HG03060 (cell line): ENCODE measurements at regions not wholly inside any gene's neighbourhood (a gene's known extent, or its start where the extent isn't known, plus 50 kb on each side); places are given as distances from the start of the nearest gene placed in this dataset.
"Not testable (repeated sequence)": the region's sequence is repeated elsewhere in the genome, so short reads cannot be mapped to it uniquely, and the experiment has no call there.

Experiments
- ATAC-seq: cut with Tn5 transposase; IDR thresholded peaks from one replicate; pipeline ENCODE4 v1.9.1; 2021; ENCODE audit warnings: low read depth, moderate number of reproducible peaks; ENCODE audit not compliant: unreplicated experiment

DNA sequence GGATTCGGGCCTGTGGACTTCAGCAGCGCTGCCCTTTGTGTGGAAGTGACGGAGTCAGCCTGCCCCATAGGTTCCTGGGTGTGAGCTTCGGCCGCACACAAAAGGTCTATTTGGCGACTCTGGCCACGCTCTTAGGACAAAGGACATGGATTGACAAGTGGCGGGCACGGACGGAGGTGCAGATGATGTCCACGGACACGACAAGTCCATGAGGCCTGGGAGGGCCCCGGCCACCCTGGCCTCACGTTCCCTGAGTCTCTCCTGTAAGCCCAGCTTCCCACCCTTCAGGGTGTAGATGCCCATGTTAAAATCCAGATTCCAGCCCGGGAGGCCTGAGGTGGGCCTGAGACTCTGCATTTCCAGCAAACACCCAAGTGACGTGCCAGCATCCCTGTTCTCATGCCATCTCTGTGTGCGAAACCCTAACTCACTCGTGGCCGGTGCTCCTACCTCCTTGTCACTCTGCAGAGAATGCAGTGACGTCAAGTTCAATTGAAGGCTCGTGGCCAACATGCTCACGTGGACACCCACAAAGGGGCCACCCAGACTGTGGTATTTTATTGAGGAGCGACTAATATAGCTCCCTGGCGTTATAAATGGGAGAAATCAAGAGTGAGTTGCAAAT is 111.7 kb downstream of the RTP5 start:
- no peak for ATAC-seq

DNA sequence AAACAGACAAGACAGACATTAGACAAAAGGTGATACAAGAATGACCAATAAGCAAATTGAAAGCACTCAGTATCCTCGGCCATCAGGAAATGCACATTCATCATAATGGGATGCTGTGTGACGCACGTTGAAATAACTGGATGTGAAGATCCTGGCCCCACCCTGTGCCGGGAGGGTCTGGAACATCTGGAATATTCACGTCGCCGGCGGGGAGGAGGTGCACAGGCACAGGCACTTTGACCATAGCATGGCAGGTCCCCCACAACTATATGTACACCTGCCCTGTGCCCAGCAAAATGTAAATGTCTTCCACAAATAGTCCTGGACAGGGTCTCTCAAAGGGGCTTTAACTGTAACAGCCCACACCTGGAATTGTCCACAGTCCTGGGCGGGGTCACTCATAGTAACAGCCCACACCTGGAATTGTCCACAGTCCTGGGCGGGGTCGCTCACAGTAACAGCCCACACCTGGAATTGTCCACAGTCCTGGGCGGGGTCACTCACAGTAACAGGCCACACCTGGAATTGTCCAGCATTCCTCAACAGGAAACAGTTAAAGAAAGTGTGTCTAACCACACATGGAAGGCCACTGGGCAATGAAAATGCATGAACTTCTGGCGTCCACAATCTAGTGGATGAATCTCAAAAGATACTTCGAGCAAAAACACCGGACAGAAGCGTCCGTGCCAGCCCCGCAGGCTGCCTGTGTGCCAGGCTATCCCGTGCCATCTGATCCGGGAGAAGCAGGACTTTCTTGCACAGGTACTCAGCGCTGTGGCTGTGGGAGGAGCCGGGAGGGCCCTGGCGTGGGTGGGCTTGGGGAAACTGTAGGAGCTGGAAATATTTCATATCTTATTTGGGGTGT is 113.4 kb downstream of the RTP5 start:
- no peak for ATAC-seq

DNA sequence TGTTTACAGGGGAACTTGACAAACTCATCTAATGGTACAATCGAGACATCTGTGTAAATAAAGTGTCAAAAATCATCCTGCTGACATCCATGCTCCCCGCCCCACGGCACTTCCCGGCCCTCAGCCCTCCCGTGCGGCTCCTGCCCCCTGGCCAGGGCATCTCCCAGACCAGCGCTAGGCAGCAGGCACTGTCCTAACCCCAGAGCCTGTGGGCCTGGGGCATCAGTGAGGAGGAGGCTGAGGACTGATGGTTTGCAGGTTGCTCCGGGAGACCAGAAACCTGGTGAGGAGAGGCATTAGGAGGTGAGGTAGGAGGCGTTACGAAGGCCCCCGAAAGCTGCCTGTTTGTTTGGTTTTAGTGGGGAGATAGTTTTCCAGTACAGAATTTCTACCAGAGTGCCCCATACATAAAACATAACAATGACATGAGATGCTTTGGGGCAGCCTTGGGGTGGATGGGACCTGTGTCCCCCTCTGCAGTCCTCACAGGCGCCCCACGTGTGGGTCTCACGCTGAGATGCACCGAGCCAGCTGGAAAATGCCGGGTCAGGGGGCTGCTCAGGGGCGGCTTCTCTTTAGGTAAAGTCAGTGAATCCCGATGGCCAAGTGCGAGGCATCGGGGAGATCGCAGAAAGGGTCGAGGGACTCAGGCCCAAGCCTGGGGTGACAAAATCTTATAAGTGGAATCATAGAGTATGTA is 114.2 kb downstream of the RTP5 start:
- ATAC-seq, result no peak

DNA sequence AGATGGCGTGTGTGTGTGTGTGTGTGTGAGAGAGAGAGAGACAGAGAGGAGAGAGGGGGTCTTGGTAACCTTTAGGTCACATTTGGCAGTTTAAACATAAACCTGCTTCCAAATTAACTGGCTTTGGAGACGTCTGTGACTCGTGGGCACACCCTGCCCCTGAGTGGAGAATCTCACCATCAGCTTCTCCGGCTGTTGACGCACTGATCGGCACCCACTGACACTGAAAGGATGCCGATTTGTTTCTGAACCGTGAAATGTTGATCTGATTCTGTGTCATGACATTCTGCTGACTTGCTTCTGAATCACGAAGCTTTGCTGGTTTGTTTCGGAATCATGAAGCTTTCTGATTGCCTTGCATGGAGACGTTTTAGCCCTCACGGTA is 114.7 kb downstream of the RTP5 start:
- no peak for ATAC-seq

DNA sequence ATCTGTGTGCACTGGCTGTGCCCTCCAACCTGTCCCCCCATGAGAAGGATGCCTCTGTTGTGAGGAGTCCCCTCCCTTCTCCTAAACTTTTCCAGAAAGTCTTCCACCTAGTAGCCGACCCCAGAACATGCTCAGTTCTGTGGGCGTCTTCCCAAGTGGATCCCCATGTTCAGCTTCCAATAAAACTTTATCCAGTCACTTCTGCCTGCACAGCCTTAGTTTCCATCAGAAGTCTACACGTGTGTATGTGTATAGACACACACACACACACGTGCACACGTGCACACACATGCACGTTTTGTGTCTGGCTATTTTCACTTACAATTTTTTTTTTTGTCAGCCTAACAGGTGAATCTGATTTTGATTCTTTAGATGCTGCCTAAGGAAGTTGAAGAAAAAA is 115.1 kb downstream of the RTP5 start:
- no peak for ATAC-seq

DNA sequence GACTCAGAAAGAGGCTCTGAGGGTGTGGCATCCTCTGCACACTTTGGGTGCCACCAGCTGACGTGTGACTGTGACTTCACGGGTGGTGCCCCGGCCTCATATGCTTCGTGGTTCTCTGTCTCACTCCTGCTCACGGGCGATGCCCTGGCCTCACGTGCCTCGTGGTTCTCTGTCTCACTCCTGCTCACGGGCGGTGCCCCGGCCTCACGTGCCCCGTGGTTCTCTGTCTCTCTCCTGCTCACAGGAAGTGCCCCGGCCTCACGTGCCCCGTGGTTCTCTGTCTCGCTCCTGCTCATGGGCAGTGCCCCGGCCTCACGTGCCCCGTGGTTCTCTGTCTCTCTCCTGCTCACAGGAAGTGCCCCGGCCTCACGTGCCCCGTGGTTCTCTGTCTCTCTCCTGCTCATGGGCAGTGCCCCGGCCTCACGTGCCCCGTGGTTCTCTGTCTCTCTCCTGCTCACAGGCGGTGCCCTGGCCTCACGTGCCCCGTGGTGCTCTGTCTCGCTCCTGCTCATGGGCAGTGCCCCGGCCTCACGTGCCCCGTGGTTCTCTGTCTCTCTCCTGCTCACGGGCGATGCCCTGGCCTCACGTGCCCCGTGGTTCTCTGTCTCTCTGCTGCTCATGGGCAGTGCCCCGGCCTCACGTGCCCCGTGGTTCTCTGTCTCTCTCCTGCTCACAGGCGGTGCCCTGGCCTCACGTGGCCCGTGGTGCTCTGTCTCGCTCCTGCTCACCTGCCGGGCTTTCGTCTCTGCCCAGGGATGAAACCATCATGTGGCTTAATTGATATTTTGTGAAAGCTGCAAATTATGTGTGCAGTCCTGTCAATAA is 115.8 kb downstream of the RTP5 start:
- ATAC-seq, result not testable (repeated sequence)

DNA sequence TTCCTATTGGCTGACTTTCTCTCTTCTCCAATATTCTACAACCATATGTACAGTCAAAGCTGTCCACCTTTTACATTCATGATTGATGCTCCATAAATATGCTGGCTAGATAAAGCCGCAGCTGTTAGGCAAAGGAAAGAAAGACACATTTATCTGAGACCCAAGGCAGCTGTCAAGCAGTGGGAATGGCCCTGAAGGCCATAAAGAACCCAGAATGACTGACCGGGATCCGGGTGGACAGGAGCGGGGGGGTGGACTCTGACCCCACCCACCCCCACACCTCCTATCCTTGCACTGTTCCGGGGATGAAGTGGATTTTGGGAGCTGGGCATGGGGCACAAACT is 116.4 kb downstream of the RTP5 start:
- no peak for ATAC-seq

DNA sequence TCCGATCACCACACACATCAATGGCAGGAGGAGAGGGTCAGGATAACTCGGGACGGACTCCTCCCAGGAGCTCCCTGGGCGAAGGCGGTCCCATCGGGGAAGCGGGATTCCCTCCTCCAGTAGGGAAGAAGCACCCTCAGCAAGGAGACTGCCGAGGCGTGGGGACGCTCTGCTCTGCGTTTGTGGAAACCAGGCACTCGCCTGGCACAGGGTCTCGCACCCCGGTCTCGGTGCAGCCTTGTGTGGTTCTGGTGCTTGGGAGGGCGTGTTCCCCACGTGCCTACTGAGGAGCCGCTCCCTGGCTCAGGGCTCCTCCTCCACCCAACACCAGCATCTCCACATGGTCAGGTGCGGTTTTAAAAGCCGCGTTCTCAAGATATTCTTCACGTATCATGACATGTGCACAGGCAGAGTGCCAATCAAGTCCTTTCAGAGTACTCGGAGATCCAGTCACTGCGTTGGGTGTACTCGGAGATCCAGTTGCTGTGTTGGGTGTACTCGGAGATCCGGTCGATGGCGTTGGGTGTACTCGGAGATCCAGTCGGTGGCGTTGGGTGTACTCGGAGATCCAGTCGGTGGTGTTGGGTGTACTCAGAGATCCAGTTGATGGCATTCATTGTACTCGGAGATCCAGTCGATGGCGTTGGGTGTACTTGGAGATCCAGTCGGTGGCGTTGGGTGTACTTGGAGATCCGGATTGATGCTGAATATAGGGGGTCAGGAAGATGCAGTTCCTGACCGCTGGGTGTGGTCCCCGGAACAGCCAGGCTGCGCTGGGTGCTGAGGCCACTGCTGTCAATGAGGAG is 117.5 kb downstream of the RTP5 start:
- ATAC-seq, result no peak

DNA sequence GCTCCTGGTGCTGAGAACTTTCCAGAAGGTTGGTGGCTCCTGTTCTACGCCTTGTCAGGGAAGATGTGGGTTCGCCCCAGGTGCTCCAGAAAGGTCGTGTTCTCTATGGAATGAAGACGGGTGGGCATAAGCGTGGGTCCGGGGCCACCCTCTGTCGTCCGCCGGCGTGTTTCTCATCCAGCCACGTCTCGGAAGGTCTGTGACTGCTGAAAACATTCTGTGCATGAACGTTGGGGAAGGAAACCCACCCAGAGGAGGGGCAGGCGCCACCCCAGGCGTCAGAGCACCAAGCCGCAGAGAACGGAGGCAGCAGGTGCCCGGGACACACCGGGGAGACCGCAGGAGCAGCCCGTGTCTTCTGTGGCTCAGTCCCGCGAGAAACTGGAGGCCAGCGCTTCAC is 118.2 kb downstream of the RTP5 start:
- no peak for ATAC-seq

DNA sequence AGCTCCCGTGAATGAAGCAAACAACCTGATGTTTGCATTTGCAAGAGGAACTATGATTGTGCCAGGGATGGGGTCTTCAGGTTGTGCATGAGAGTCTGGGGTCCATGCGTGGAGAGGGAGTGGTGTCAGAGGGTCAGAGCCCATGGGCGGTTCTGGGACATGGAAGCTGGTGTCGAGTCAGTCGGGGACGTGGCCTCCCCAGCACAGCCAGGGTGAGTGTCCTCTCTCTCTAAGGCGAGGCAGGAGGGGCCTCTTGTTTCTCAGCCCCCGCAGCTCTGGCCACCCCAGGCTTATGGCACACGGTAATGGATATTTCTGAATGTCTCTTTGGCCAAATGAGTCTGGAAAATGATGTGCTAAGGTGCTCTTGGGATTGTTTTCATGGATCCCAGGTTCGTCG is 118.6 kb downstream of the RTP5 start:
- no peak for ATAC-seq

DNA sequence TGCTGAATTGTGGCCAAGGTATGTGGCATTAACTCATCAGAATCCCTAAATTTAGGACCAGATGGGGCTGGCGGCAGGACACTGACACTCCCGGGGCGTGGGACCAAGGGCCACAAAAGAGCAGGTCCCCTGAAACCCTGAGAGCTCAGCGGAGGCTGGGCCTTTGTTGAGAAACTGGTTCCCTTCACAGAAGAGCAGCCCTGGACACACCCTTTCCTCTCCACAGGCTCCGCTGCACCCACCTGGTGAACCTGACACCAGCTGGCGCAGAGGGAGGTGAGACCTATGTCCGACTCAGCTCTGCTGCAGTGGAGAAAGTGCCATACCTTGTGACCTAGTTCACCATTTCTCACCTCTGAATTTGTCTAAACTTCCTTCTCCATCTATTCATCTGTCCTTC is 119.5 kb downstream of the RTP5 start:
- ATAC-seq, result no peak

DNA sequence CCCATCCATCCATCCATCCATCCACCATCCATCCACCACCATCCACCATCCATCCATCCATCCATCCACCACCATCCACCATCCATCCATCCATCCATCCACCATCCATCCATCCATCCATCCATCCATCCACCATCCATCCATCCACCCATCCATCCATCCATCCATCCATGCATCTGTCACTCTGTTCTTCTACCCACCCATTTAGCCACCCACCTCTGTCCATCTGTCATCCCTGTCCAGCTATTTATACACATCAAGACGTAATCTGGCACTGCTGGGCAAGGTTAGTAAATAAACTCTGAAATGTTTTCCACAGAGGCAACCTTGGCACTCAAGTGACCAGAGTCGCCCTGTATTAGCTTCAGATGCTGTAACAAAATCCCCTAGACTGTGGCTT is 120.9 kb downstream of the RTP5 start:
- no peak for ATAC-seq

DNA sequence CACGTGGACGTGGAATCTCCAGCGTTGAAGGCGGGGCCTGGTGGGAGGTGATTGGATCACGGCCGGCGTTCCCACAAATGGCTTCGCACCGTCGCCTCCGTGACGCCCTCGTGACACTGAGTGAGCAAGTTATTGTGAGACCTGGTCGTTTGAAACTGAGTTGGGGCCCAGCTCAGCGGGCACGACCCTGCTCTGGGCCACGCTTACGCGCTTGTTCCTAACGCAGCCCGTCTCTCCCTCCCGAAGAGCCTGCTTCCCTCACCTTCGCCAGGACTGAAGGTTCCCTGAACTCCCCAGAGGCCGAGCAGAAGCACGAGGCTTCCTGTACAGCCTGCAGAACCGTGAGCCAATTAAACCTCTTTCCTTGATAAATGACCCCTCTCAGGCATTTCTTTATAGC is 121.8 kb downstream of the RTP5 start:
- no peak for ATAC-seq

DNA sequence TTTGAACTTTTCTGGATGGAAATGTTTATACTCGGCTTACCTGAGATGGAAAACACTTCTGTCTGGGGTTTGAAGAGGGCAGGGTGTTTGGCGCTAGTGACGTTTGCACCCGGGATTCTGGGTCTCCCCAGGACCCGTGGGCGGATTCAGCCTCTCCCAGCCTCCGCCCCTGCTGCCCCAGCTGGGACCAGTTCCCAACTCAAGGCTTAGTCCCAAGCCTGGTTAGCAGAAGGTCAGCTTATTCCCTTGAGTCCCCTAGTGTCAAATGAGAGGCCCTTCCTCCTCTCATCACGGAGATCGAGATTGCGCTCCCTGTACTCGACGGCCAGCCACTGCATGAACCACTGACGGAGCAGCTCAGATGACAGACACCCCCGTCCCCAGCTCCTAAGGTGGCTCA is 123.2 kb downstream of the RTP5 start:
- ATAC-seq, result no peak

DNA sequence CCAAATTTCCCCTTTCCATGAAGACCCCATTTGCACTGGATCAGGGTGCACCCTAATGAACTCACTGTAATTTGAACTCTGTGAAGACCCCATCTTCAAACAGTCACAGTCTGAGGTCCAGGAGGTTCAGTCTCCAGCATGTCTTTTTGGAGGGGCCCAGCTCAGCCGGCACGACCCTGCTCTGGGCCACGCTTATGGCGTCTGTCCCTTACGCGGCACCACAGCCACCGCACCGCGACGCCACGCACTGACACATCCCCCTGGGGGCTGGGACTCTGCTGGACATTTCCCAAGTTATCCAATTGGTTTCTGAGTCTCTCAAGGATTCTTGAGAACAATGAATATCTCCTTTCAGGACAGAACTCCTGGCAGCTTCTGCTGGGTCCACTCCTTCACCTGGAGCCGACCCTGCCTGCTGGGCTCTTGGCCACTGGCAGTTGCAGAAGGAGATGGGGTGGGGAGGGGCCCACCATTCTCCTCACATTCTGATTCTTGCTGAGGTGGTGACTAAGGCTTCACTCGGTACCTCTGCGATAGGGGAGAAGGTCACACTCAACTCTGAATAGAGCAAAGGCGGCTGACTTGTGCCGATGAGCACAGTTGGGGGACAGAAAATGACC is 124.0 kb downstream of the RTP5 start:
- no peak for ATAC-seq

DNA sequence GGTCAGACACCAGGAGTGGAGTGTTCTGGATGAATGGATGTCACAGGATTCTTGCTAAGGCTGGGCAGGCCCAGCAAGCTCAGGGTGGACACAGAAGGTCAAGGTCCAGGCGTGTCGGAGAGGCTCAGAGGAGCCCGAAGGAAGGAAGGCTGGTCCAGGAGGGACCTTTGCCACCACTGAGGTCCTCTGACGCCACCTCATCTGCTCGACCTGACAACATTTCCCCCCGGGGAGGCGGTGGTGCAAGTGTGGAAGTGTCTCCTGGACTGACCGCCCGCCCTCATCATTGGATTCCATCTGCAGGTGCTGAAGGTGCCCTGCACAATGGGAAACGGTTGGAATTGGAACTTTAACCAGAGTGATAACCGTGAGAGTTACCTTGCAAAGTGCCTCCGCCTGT is 124.6 kb downstream of the RTP5 start:
- ATAC-seq, result no peak

DNA sequence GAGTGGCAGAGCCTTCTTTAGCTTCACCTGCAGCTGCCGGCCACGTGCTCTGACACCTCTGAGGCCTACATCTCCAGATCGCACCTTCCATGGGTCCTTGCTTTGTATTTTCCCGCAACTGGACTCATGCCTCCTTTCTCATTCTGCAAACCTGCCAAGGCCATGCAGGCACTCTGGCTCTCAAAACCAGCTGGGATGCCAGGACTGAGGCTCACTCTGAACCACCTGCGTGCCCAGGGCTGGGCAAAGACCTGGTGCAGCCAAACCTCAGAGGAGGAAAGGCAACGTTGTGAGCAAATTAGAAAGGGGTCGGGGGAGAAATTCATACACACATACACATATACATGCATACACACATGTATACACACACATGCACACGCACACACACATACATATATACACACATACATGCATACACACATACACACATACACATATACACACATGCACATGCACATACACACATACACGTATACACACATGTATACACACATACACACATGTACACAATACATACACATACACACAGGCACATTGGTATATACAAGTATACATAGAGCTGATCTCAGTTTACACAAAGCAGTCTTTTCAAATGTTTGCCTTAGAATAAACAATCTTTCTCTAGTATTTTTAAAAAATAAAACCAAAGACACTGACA is 125.2 kb downstream of the RTP5 start:
- no peak for ATAC-seq

DNA sequence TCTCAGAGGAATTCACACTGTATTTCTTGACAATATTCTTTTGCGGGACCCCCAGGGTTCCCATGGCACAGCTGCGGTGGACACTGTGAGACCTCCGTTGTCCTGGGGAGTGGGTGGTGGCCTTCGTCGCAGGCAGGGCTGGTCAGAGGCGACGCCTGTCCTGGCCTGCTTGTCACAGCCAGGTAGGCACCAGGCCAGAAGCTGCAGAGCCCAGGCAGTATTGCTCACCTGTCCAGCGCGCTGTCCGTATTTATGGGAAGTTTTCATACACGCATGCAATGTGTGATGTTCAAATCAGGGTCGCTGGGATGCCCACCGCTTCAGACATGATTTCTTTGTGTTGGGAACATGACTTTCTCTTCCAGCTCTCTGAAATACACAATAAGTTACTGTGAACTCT is 126.6 kb downstream of the RTP5 start:
- ATAC-seq, result no peak

DNA sequence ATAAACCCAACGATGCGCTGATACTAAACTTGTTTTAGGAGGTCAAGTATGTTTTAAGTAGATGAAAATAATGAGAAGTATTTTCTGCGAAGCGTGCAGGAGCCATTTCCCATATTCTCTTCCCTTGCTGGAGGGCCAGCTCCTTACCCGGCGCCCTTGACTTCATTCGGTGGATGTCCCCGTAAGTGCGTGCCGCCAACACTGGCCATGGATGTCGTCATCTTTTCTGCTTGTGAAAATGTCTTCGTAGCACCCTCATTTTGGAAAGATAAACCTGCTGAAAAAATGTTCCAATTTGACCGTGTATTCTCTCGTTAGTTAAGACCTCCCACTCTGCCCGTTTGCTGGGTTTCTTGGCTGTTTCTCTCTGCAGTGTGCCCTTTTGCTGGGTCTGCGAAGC is 127.5 kb downstream of the RTP5 start:
- ATAC-seq, result no peak
